ENCODE measurements at regions not wholly inside any gene's neighbourhood (a gene's known extent, or its start where the extent isn't known, plus 50 kb on each side); places are given as distances from the start of the nearest gene placed in this dataset.

GRCh38 chr18:46302528-46303485 is 198.6 kb downstream of the HAUS1 start:
- no peaks in the 10 kb centered on the region for H3K23me2 ChIP-seq (ENCODE audit: low read depth, low read length)
- H3K23ac ChIP-seq (ENCODE audit: insufficient read length) = no peak overlapping the region
- no peak overlapping the region for H2AK5ac ChIP-seq (ENCODE audit: low read depth, low read length)
- no peak overlapping the region for H4K91ac ChIP-seq (replicated peaks; ENCODE audit: insufficient read length, low read length)
- no peak overlapping the region for H2AFZ ChIP-seq (ENCODE audit: low read length)
- no peak overlapping the region for H3K4ac ChIP-seq (replicated peaks; ENCODE audit: insufficient read length, low read depth, low read length)
- H3K56ac ChIP-seq (replicated peaks; ENCODE audit: insufficient read length, low read depth, low read length) = no peak overlapping the region
- H3K9me3 ChIP-seq (ENCODE audit: insufficient read depth in 2 of 2, low read depth in 1 of 2, low read length in 1 of 2) = no peaks in the 10 kb centered on the region; a peak in 1 of 4 replicates
- H3K18ac ChIP-seq (ENCODE audit: extremely low read depth, low read length) = no peak overlapping the region
- FAIRE-seq (no peak), DNase-seq (ENCODE audit: low read depth in 1 of 2, low spot score in 2 of 2) (no peak)
- H2BK5ac ChIP-seq (ENCODE audit: low read depth, low read length) = no peak overlapping the region
- H3K27ac ChIP-seq (ENCODE audit: low read depth, low read length) = no peak overlapping the region
- H3K79me1 ChIP-seq (ENCODE audit: low read depth, low read length) = no peaks in the 10 kb centered on the region
- WGBS, 2 experiments (ENCODE audit: extremely low coverage in 1 of 2, insufficient coverage in 1 of 2, insufficient read length in 1 of 2, insufficient replicate concordance in 2 of 2, low coverage in 1 of 2, low lambda C conversion rate in 2 of 2, missing lambda C conversion rate in 1 of 2) = 82% methylated on average over 19 of the region's 19 CpGs; no CpG with 5 or more reads in 1 of the 2 experiments
- no peak overlapping the region for H3K4me3 ChIP-seq (ENCODE audit: extremely low read depth in 1 of 4, insufficient read depth in 2 of 4, low read depth in 3 of 4, low read length in 4 of 4)
- TF ChIP-seq TBP (IDR thresholded peaks at IDR 0.05; ENCODE audit: low read depth, low read length) = no peak
- no peak for TF ChIP-seq MAX (IDR thresholded peaks at IDR 0.05)
- no peak overlapping the region for H3K4me2 ChIP-seq (ENCODE audit: insufficient read depth in 1 of 2, low read depth in 2 of 2, low read length in 2 of 2)
- H4K8ac ChIP-seq (ENCODE audit: extremely low read depth, insufficient read depth, low read length) = peak overlapping the region; percentile 18; the same call in 1 of the 2 replicates
- ChIA-PET POLR2A (ENCODE audit: partially characterized antibody) (interaction anchor here (0.9 to 1.2 kb wide), 3 partner anchors 8 to 19 kb away, joined by 3 read pairs; no protein-coding TSS in a partner anchor), CTCF (ENCODE audit: partially characterized antibody) (interaction anchor here (0.6 to 3.1 kb wide), 10 partner anchors 11 to 341 kb away, joined by 3 to 18 read pairs (median 4); a partner anchor contains a TSS)
- H3K14ac ChIP-seq (ENCODE audit: insufficient read length) = no peak overlapping the region
- H2BK120ac ChIP-seq (replicated peaks; ENCODE audit: low read depth, low read length) = no peak overlapping the region
- H2BK20ac ChIP-seq (ENCODE audit: low read length) = no peak overlapping the region
- no peaks in the 10 kb centered on the region for H3K27me3 ChIP-seq (replicated peaks in 1 of 4; ENCODE audit: control insufficient read depth in 3 of 4, extremely low read depth in 1 of 4, insufficient read depth in 3 of 4, low read length in 3 of 4)
- H4K20me1 ChIP-seq (replicated peaks in 1 of 2; ENCODE audit: control insufficient read depth in 1 of 2, insufficient read depth in 2 of 2, low read length in 2 of 2) = no peaks in the 10 kb centered on the region
- H2BK12ac ChIP-seq (ENCODE audit: low read depth, low read length) = no peak overlapping the region
- no peaks in the 10 kb centered on the region for H3K36me3 ChIP-seq (ENCODE audit: control insufficient read depth in 2 of 4, insufficient read depth in 4 of 4, low read length in 3 of 4)
- H2BK15ac ChIP-seq (ENCODE audit: low read length) = no peak overlapping the region
- no peak overlapping the region for H4K5ac ChIP-seq (ENCODE audit: insufficient read length, low read depth, low read length)
- H3K4me1 ChIP-seq (replicated peaks in 1 of 4; ENCODE audit: control insufficient read depth in 3 of 4, insufficient read depth in 4 of 4, low read length in 3 of 4) = no peaks in the 10 kb centered on the region
- H3K79me2 ChIP-seq (ENCODE audit: control insufficient read depth in 1 of 2, insufficient read depth in 2 of 2, low read length in 2 of 2) = no peaks in the 10 kb centered on the region
- no peak overlapping the region for H3K9ac ChIP-seq (replicated peaks in 1 of 4; ENCODE audit: extremely low read depth in 1 of 4, low read depth in 3 of 4, low read length in 3 of 4)

Data from H1 (cell line).